OCI-LY3 (cell line): ENCODE measurements at regions not wholly inside any gene's neighbourhood (a gene's known extent, or its start where the extent isn't known, plus 50 kb on each side); places are given as distances from the start of the nearest gene placed in this dataset.

ENCODE experiments used
- CTCF ChIP-seq: fragments of 200-600, 300-600 bp; sonication (generic); IDR thresholded peaks from 2 replicates; pipeline ENCODE4 v1.5.1; 2014; ENCODE audit warnings: antibody characterized with exemption, low read length, low read depth
- EZH2phosphoT487 ChIP-seq: fragments of 200-600 bp; shearing (Covaris generic); IDR thresholded peaks from 2 replicates; pipeline ENCODE4 v1.6.1; 2018; ENCODE audit warnings: antibody characterized with exemption, mixed run types, low read depth

DNA sequence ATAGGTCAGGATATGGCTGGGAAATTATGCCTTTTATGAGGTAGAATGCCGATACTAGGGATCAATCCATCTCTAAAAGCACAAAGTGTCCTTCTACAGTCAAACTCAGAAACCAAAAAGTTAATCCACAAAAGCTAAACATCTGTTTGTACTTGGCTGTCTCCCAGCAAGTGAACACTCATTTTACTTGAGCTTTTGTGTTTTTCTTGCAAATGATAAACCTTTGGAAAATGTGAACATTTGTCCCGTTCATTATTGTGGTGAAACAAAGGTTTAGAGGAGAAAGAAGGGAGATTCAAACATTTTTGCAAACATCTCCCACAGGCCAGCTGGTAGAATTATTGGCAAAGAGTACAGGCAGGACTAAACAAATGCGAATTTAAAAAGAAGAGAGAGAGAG, 300.6 kb upstream of the SPANXN1 start:
- no peak for TF ChIP-seq CTCF
- TF ChIP-seq EZH2phosphoT487 = no peak
